Gastroesophageal sphincter (tissue), 4 donors: ENCODE measurements at regions not wholly inside any gene's neighbourhood (a gene's known extent, or its start where the extent isn't known, plus 50 kb on each side); places are given as distances from the start of the nearest gene placed in this dataset.

Experiments used
- ATAC-seq: fragments of 150-250 bp; one replicate; pipeline ENCODE4 v1.9.1; 2016; ENCODE audit warnings: mild to moderate bottlenecking, moderate library complexity
- H3K27ac ChIP-seq, 4 donors: fragments of 200-600 bp; sonication (generic) in 3 of 4; 1 replicate in 3 of 4; 2 replicates in 1 of 4; pipeline ENCODE4 v1.5.1; 2016 to 2019
- H3K27me3 ChIP-seq: fragments of 200-600 bp; sonication (generic); one replicate; pipeline ENCODE4 v1.5.1; 2019
- H3K36me3 ChIP-seq, 2 donors: fragments of 200-600 bp; sonication (generic); one replicate each; pipeline ENCODE4 v1.5.1; 2019; ENCODE audit warnings: control low read depth in 1 of 2
- H3K4me1 ChIP-seq, 3 donors: fragments of 200-600 bp; sonication (generic); 1 replicate in 2 of 3; 2 replicates in 1 of 3; pipeline ENCODE4 v1.5.1; 2016 to 2019; ENCODE audit warnings: control low read depth in 2 of 3
- H3K4me3 ChIP-seq, 2 donors: fragments of 200-600 bp; sonication (generic); one replicate each; pipeline ENCODE4 v1.5.1; 2019; ENCODE audit warnings: mild to moderate bottlenecking in 1 of 2, moderate library complexity in 1 of 2
- H3K9me3 ChIP-seq, 3 donors: fragments of 200-600 bp; sonication (generic); one replicate each; pipeline ENCODE4 v1.5.1; 2017 to 2019; ENCODE audit warnings: control low read depth in 2 of 3
- CTCF ChIP-seq, 4 experiments: fragments of 200-600 bp in 2 of 4; fragments of 450-650 bp in 2 of 4; sonication (generic) in 1 of 4; IDR thresholded peaks; one replicate each; pipeline ENCODE4 v1.5.1; 2017 to 2019; ENCODE audit warnings: antibody characterized with exemption in 4 of 4, mild to moderate bottlenecking in 2 of 4, moderate library complexity in 2 of 4
- EP300 ChIP-seq: sonication (generic); formaldehyde crosslinking; IDR thresholded peaks from one replicate; pipeline ENCODE4 v1.6.1; 2017; ENCODE audit warnings: antibody characterized with exemption, mild to moderate bottlenecking
- POLR2A ChIP-seq, 2 donors: fragments of 450-650 bp; IDR thresholded peaks; one replicate each; pipeline ENCODE4 v1.6.1; 2017; ENCODE audit warnings: antibody characterized with exemption in 2 of 2, mild to moderate bottlenecking in 2 of 2, moderate library complexity in 1 of 2
- POLR2AphosphoS5 ChIP-seq: sonication (generic); formaldehyde crosslinking; IDR thresholded peaks from one replicate; pipeline ENCODE4 v1.6.1; 2017; ENCODE audit warnings: antibody characterized with exemption
- WGBS, 2 donors: methylation state at CpG; one replicate each; pipeline ENCODE4 v1.1.5; 2018; ENCODE audit warnings: low coverage in 1 of 2; 5-methylcytosine and 5-hydroxymethylcytosine counted together

- Histone ChIP-seq H3K4me3 (no peak overlapping the region), H3K4me1 (no peaks in the 10 kb centered on the region), H3K36me3 (no peaks in the 10 kb centered on the region), H3K27me3 (no peaks in the 10 kb centered on the region), H3K9me3 (no peaks in the 10 kb centered on the region), H3K27ac (peak overlapping the region in 2 of 4 donors; percentile 3 to 29)
- peak; percentile 65 for ATAC-seq
- WGBS, 2 donors = 52 to 58% methylated on average over 4 to 6 of the region's 11 CpGs
- TF ChIP-seq CTCF (IDR thresholded peaks at IDR 0.05) (no peak), POLR2A (IDR thresholded peaks at IDR 0.05) (no peak), EP300 (no peak), POLR2AphosphoS5 (peak; percentile 27)
Measured at GRCh38 chr15:39444735-39445470, 136.0 kb upstream of the THBS1 start.

DNA sequence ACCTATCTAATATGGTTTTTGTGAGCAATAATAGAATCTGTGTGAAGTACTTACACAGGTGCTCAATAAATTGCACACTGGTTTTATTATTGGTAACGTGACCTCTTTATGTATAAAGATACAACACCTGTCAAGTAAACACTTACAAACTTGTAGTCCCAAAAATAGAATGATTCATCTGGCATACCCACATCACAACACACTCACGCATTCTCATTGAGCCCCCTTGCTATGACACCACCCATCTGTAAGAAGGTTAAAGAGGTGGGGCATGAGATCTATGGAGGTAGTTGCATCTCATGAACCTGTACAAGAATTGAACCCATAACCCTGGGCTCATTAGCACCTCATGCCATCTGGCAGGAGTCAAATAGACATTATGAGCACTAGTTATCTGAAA, 134.9 kb upstream of the THBS1 start:
- Histone ChIP-seq H3K4me3 (no peak overlapping the region), H3K36me3 (no peaks in the 10 kb centered on the region), H3K9me3 (no peaks in the 10 kb centered on the region), H3K27ac (no peak overlapping the region), H3K27me3 (no peaks in the 10 kb centered on the region), H3K4me1 (peaks cover 0 to 5% (median 0%) of the 10 kb centered on the region in 3 donors)
- 78 to 100% methylated on average over 2 of the region's 2 CpGs for WGBS, 2 donors
- no peak for TF ChIP-seq EP300
- TF ChIP-seq CTCF (IDR thresholded peaks at IDR 0.05) = no peak
- no peak for TF ChIP-seq POLR2A (IDR thresholded peaks at IDR 0.05)
- no peak for TF ChIP-seq POLR2AphosphoS5
- ATAC-seq = no peak

GRCh38 chr15:39447346-39447745, 133.5 kb upstream of the THBS1 start:
- Histone ChIP-seq H3K27ac (no peak overlapping the region), H3K36me3 (no peaks in the 10 kb centered on the region), H3K9me3 (no peaks in the 10 kb centered on the region), H3K27me3 (no peaks in the 10 kb centered on the region), H3K4me3 (no peak overlapping the region), H3K4me1 (peaks cover 0 to 16% (median 4%) of the 10 kb centered on the region in 3 donors)
- 95 to 100% methylated on average over 2 of the region's 2 CpGs for WGBS, 2 donors
- ATAC-seq = no peak
- TF ChIP-seq CTCF (IDR thresholded peaks at IDR 0.05) = no peak
- TF ChIP-seq POLR2A (IDR thresholded peaks at IDR 0.05) = no peak
- no peak for TF ChIP-seq POLR2AphosphoS5
- no peak for TF ChIP-seq EP300

GRCh38 chr15:39447881-39448280, 133.0 kb upstream of the THBS1 start:
- 93 to 97% methylated on average over 4 of the region's 4 CpGs for WGBS, 2 donors
- no peak for ATAC-seq
- Histone ChIP-seq H3K4me1 (peaks cover 0 to 16% (median 4%) of the 10 kb centered on the region in 3 donors), H3K4me3 (no peak overlapping the region), H3K9me3 (no peaks in the 10 kb centered on the region), H3K27me3 (no peaks in the 10 kb centered on the region), H3K27ac (no peak overlapping the region), H3K36me3 (no peaks in the 10 kb centered on the region)
- no peak for TF ChIP-seq POLR2AphosphoS5
- no peak for TF ChIP-seq POLR2A (IDR thresholded peaks at IDR 0.05)
- no peak for TF ChIP-seq CTCF (IDR thresholded peaks at IDR 0.05)
- no peak for TF ChIP-seq EP300

- H3K36me3 ChIP-seq = no peaks in the 10 kb centered on the region
- peaks cover 0 to 18% (median 4%) of the 10 kb centered on the region in 3 donors for H3K4me1 ChIP-seq
- TF ChIP-seq CTCF (IDR thresholded peaks at IDR 0.05) (no peak), POLR2A (IDR thresholded peaks at IDR 0.05) (no peak), EP300 (no peak), POLR2AphosphoS5 (no peak)
- no peaks in the 10 kb centered on the region for H3K9me3 ChIP-seq
- no peaks in the 10 kb centered on the region for H3K27me3 ChIP-seq
- no peak for ATAC-seq
- no peak overlapping the region for H3K4me3 ChIP-seq
- WGBS, 2 donors = 89 to 100% methylated on average over 2 to 4 of the region's 4 CpGs
- H3K27ac ChIP-seq = no peak overlapping the region
Measured at GRCh38 chr15:39448409-39448808, 132.5 kb upstream of the THBS1 start.
